Stimulated activated CD4-positive, alpha-beta T cell treated with anti-CD3 and anti-CD28 coated beads, Interleukin-1b, Interleukin-23, amount 100 ng/mL, for 48 hours (primary cell): ENCODE measurements at regions not wholly inside any gene's neighbourhood (a gene's known extent, or its start where the extent isn't known, plus 50 kb on each side); places are given as distances from the start of the nearest gene placed in this dataset.

ENCODE experiments used
- DNase-seq: peaks from one replicate; pipeline ENCODE4 v3.0.0-alpha.2; 2020

GRCh38 chr16:79543219-79543618, 57.3 kb downstream of the MAF start:
- DNase-seq, result no peak

- DNase-seq, result no peak
Measured at GRCh38 chr16:79542237-79542774, 58.2 kb downstream of the MAF start.

GRCh38 chr16:79540825-79541595, 59.5 kb downstream of the MAF start:
- DNase-seq, result no peak

DNA sequence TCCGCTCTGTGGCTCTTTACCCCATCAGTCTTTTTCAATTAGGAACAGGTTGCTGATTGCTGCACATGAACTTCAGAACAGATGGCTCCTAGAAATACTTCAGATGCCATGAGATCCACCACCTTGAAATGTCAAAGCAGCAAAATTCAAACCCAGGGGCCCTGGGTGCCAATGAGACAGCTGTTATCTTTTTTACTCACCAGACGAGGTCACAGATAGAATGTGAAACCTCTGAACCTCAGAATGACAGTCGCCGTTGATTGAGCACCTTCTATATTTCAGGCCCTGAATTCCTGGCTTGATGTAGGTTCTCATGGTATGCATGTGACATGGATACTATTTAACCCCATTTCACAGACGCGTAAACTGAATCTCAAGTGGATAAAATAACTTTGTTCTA, 63.0 kb downstream of the MAF start:
- no peak for DNase-seq

DNA sequence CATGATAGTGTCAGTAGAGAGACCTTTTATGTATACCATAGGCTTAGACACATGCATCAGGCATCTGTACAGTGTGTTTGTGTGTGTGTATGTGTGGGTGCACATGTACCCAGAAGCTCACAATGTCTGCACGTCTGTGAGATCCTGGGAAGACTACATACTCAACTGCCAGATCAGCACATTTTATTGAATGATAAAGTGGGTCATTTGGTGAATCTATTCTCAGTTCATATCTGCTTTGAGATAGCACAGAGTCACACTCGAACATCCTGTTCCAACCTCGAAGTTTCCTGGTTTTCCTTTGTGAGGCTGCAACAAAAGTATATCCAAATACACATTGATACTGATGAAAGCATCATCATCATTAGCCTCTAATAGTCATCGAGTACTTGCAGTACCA, 63.6 kb downstream of the MAF start:
- no peak for DNase-seq

DNA sequence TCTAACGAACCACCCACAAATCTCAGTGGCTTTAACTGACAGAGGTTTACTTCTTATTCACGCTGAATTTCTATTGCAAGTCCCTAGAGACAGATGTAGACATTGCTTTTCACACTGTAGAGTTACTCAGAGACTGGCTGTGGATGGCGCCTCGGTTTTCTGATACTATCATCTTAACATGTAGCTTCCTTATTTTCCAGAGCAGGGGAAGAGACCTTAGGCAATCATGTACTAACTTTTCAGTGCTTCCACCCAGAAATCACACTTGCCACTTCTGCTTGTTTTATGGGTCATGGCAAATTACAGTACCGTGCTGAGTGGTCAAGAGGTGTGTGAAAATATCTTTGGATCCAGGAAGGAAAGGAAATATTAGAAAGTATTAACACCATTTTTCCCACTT, 65.4 kb downstream of the MAF start:
- no peak for DNase-seq

DNA sequence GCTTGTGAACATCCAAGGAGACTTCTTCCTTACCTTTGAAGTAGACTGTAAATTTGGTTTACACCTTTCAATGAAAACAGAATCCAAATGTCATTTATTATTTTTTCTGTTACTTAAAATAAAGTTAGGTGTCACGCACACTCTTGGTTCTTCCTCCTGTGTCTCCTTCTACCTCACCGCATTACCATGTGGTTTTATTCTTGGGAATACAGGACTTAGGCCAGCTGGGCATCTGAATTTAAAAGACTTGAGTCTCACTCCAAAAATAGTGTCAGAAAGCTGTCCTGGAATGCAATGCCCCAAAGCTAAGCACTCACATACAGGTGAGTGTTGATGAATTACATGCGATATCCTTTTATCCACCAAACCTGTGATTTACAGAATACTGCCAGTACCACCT, 66.4 kb downstream of the MAF start:
- no peak for DNase-seq

GRCh38 chr16:79533292-79533691, 67.2 kb downstream of the MAF start:
- DNase-seq, result no peak

DNA sequence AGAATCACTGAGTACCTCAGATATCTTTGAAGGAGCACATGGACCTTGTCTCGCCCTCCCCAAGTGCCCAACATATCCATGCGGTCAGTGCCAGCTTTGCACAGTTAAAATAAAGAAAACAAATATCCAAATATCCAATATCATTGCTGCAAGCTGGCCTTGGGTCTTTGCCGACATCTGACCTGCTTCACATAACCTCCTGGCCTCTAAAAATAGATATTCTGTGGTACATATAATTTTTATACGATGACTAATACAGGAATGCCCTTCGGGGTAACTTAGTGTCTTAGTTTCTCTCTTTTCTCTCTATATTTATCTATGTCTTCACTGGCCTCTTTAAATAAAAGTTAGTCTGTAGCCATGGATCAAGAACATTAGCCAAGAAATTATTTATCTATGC, 67.8 kb downstream of the MAF start:
- DNase-seq, result no peak

GRCh38 chr16:79532273-79532672, 68.3 kb downstream of the MAF start:
- no peak for DNase-seq

- DNase-seq, result no peak
Measured at GRCh38 chr16:79528338-79528737, 72.2 kb downstream of the MAF start.

- DNase-seq, result no peak
Measured at GRCh38 chr16:79523971-79524370, 76.6 kb downstream of the MAF start.

DNA sequence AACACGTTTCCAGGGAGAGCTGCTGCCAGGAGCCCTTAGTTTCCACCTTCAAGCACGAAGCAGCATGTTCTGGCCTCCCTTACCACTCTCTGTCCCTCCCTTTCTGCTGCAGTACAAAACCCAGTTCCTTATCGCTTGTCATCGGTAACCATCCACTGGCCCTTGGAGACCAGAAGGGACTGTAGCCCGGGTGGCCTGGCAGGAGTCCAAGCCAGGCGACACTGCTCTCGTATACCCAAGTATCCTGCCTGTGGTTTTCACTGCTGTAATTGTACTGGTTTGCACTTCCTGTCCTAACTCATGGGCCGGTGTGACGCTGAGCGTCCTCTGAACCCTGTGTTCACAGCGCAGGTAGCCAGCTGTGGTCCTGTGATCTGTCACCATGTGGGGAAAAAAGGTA, 81.1 kb downstream of the MAF start:
- no peak for DNase-seq

DNA sequence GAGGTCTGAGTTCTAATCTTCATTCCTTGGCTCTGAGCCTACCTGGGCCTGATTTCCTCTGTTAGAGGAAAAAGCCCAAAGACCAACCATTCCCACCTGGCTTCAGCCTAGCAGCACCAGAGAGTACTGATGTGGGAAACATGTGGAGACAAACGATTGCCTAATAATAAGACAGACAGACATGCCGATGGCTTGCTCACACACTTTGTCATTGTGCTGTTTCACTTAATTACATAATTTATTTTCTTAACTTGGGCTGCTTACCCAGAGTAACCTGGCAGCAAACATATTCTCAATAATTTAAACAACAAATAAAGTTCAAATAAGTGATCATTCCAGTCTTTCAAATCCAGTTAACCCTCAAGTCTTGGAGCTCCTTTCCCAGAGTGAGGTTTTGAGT, 83.4 kb downstream of the MAF start:
- no peak for DNase-seq

GRCh38 chr16:79510879-79511278, 89.7 kb downstream of the MAF start:
- DNase-seq, result no peak

- DNase-seq, result no peak
Measured at GRCh38 chr16:79509906-79510305, 90.6 kb downstream of the MAF start.

GRCh38 chr16:79509211-79509631, 91.3 kb downstream of the MAF start:
- no peak for DNase-seq

DNA sequence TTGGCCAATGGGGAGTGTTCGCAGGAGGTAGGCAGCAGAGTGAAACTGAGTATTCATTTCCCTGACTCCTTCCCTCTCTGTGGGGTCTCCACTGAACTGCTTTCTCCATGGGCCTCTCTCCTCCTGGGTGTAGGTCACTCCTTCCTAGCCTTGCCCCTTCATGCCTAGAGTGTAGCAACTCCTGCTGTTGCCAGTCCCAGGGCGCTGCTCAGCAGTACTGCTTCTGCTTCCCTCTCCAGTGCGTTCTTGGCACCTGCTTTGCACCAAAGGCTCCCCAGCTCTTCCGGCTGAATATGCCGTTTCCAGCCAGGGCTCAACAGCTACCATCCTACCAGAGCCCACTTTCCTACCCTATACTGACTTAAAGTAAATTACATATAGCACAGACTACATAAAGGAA, 92.2 kb downstream of the MAF start:
- DNase-seq, result no peak

DNA sequence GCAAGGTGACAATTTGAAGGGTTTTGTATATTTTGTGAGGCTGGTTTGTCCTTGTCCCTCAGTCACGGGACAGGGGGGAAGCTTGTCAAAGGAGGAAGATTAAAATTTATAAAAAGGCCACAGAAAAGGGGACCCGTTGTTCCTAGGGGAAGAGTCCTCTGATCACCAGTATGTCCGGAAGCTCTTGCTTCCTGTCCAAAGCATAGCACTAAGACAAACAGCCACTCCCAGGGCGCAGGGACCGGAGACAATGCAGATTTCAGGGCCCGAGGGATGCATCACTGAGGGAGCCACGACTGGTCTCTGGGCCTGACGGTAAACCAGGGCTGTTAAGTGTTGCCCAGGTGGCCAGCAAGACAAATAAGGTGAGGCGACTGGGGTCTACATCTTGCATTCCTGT, 95.2 kb downstream of the MAF start:
- no peak for DNase-seq

- no peak for DNase-seq
Measured at GRCh38 chr16:79503511-79503910, 97.0 kb downstream of the MAF start.

GRCh38 chr16:79501446-79501845, 99.1 kb downstream of the MAF start:
- DNase-seq, result no peak

GRCh38 chr16:79500866-79501265, 99.7 kb downstream of the MAF start:
- no peak for DNase-seq

DNA sequence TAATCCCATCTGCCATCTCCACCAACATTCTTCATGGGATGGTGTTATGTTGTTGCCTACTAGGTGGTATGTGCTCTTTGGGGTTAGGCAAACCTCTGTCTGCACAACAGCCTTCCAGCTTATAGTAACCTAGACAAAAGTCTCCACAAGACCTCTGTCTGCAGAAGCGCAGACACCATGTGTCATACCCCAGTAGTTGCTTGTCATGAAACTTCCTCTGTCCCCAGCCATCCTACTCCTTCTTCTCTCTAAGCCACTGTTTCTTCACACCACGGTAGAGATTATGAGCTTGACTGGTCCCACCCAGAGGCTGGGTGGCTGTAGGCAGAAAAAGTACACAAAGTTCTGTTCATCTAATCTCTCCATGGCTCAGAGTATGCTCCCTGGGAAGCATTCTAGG, 100.3 kb downstream of the MAF start:
- no peak for DNase-seq

DNA sequence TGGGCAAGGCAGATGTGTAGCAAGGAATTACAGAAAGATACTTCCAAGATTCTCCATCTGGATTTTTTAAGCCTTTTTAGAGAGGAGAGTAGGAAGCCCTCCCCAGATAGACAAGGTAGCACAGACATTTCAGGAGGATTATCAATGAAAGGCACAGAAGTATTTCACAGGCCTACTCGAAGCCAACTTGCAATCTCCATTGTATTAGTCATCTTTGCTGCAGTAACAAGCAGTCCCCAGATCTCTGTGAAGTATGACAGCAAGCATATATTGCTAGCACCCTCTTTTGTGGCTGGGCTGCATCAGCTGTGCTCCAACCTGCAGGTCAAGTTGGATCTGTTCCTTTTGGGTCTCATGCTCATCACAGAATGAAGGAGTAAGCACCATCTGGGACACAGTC, 101.6 kb downstream of the MAF start:
- no peak for DNase-seq
